A172 (cell line): ENCODE measurements at regions not wholly inside any gene's neighbourhood (a gene's known extent, or its start where the extent isn't known, plus 50 kb on each side); places are given as distances from the start of the nearest gene placed in this dataset.
A peak's percentile ranks its signal among the peaks of the same experiment; 100 is the strongest.

Experiments used
- DNase-seq: peaks from one replicate; pipeline ENCODE4 v3.0.0-alpha.2; 2015; ENCODE audit warnings: low spot score

DNA sequence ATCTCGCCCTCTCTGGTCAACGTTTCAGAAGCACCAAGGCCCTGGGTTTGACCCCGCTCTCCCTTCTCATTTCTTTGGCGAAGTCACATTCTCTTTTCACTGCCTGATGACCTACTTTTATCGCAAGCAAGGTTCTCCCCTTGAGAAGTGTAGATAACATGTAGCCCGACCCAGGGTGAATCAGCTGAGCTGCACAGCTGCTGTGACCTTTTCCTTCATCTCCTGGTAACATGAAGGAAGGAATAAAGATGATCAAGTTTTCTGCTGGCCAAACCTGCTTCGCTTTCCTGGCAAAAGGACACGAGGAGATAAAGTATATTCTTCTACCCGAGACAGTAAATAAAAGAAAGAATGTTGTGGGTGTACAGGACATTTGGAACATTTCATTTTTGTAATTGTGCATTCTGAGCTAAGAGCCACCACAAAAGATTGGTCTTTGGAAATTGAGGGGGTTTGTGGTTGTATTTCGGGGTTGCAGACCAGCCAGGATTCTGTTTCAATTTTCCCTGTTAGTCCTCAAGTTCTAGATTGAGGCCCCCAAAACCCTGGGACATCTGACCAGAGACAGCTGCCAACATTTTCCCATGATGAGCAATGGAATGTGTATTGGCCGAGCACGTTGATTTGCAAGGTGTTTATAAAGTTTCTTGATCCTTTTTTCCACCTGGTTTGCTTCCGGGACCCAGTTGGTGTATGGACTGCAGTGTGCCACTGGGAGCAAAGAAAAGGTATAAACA lies 155.1 kb upstream of the ZNF462 start:
- no peak for DNase-seq

DNA sequence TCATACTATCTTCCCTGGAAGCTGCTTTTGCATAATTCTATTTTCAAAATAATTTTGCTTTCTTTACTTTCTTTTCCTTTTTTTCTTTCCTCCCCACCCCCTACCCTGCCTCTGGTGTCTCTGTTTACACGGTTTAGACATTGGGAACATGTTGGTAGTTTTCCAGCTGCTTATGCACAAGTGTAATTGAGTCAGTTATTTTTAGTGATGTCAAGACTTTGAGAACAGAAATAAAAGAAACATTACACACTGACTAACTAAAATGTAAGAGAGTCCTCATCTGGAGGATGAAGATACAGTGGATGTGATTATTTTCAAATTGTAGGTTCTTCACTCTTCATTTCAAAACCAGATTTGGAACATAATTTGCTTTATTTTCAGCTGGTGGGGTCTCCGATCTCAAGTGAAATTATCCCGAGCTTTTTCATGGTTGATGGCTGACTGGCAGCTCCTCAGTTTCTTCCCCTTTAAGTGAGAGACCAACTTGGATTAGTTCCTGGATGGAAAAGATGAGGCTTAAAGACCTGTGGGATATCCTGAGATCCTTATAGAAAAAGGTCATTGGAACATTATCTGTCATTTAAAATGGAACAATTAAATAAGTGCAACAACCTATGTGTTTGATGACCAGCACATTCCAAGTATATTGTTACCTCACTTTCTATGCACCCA lies 154.4 kb upstream of the ZNF462 start:
- DNase-seq, result no peak

GRCh38 chr9:106712279-106712678 lies 150.7 kb upstream of the ZNF462 start:
- no peak for DNase-seq

GRCh38 chr9:106713206-106713605 lies 149.8 kb upstream of the ZNF462 start:
- no peak for DNase-seq

GRCh38 chr9:106716820-106717219 lies 146.1 kb upstream of the ZNF462 start:
- no peak for DNase-seq

GRCh38 chr9:106717686-106718085 lies 145.3 kb upstream of the ZNF462 start:
- DNase-seq, result peak; percentile 61

DNA sequence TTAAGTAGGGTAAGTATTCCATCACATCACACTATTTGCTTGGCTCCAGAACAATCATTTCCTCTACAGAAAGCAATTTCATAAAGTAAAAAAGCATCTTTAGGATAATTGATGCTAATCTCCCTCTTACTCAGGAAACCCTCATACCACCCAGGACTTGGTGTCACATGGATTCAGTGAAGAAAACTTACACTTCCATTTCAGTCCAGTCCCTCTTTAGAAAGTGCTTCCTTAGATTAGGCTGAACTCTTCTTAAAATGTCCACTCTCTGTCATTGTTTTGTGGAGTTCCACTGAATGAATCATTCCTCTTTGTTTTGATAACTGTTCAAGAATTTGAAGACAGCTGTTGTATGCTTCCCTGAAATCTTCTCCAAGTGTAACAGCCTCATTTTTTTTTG lies 144.0 kb upstream of the ZNF462 start:
- DNase-seq, result peak; percentile 35

DNA sequence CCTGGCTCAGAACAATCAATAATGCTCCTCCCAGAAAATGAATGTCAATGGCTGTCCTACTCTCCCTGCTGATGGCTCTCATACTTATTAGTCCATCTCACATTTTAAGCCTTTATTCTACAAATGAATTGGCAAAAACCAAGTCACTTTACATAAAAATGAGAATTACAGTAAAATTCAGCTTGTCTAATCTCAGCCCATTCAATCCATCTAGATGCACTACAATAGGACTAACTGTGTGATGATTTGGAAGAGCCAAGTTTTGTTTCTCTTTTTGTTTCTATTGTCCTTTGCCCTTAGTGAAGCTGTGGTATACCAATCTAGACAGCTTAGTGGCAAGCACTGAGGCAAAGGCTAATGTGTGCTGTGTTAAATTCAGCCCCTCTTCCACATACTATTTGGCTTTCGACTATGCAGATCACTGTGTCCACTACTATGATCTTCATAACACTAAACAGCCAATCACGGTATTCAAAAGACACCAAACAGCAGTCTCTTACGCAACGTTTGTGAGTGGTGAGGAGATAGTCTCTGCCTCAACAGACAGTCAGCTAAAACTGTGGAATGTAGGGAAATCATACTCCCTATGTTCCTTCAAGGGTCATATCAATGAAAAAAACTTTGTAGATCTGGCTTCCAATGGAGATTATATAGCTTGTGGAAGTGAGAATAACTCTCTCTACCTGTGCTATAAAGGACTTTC lies 140.8 kb upstream of the ZNF462 start:
- no peak for DNase-seq

DNA sequence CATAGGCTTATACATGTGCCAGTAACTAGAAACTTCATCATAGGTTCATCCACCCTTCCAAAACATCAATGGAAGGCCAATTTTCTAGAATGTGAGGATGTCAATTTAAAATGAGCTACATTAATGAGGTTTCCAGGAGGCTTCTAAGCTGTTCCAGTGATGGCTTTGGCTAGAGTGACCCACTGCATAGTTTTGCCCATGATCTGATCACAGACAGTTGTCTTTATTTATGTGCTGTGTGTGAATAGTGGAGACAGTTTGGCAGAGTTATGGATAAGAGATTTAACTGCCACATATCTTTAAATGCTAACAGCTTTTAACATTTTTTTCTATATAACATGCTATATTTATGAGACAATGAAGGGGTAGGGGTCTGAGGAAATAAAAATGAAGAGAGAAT lies 139.0 kb upstream of the ZNF462 start:
- no peak for DNase-seq

DNA sequence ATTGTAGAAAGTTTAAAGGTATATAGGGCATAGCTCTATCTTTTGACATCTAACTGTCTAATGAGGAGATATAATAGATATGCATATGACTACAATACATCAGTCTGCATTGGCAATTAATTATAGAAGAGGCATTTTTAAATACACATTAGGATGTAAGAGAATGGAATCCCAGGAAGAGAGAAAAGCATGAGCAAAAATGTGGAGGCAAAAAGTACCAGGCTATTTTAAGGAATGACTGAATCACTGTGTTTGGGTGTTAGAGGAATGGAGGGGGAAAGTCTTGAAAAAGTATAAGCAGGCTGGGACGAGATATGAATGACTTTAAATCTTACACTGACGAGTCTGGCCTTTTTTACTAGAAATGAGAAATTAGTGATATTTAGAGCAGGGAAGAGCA lies 138.4 kb upstream of the ZNF462 start:
- no peak for DNase-seq

DNA sequence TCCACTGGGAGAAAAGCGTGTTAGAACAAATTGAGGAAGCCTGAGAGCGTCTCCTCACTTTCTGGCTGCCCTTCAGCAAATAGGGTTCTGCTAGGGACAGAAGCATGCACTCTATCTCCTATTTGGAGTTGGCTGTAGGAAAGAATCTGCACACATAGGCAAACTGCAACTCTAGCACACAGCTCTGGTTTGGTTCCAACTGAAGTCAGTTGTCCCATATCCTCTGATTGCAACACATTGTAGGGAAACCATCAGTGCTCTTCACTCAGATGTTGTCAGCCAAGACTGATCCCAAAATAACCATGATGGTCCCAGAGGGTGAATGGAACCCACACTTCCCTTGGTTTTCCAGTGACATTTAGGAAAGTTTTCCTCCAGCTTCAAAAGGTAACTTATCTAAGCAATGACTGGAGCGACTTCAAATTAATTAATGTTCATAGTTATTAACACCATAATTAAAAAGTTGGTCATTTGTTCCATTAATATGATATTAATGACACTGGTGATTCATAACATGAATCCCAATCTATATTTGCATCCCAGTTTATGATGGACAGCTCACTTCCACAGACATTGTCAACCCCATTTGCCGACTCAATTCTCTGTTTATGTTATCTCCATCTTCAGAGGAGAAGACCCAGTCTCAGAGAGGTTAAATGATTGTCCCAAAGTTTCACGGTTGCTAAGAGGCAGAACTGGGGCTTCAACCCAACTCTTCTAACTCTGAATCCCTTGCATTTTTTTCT lies 136.7 kb upstream of the ZNF462 start:
- DNase-seq, result no peak

GRCh38 chr9:106727969-106728368 lies 135.0 kb upstream of the ZNF462 start:
- DNase-seq, result no peak

DNA sequence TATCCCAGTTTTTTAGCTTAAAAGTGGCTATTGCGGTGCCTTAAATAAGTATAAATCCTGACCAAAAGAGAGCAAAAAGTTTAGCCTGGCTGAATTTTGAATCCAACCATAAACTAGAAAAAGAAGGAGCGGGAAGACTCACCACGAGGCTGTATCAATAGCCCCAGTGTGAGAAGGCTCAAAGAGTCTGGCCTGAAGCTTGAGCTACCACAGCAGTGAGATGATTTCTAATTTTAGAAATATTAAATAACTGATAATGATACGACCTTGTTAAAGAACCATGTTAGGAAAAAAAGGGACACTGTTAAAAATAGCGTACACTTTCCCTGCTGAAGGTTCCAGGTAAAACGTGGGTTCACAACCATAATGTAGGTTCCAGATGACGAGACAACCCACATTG lies 134.1 kb upstream of the ZNF462 start:
- no peak for DNase-seq

GRCh38 chr9:106731910-106732309 lies 131.1 kb upstream of the ZNF462 start:
- DNase-seq, result no peak

DNA sequence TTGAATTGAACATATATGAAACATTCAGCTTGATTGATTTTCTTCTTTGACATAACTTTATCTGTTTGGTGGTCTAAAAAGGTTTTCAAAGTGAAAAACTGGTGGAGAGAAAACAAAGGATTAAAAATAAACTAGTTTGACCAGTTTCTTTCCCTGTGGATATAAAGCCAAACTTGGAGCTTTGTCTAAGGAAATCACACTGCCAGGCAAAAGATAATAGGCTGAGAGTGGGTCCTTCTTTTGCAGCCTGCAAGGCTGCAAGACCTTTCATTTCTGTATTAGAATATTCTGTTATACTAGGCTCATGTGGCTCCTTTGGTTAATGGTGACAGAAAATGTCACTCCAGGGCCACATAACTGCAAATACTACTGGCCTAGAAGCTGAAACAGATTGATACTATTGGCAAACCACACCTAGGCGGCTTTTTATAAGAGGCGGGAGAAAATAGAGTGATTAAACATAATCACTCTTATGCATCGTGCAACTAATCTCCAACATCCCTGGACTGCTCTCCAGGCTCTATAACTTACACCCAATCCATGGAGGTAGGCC lies 129.1 kb upstream of the ZNF462 start:
- no peak for DNase-seq

DNA sequence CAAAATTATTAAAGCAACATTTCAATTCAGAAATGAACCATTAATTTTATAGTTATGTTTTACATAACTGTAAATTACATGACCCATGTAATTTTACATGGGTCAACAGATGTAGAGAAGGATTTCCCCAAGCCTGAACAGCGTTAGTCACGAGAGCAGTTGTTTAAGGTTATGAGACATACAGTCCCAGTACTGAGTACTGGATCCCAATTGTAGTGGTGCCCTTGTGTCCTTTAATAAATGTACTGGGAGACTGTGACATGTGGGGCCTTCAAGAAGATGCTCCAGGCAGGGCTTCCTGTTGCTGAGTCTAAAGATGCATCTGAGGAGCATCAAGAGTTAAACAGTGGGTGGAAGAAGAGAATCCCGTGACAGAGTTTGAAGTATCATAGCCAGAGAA lies 125.5 kb upstream of the ZNF462 start:
- DNase-seq, result no peak

DNA sequence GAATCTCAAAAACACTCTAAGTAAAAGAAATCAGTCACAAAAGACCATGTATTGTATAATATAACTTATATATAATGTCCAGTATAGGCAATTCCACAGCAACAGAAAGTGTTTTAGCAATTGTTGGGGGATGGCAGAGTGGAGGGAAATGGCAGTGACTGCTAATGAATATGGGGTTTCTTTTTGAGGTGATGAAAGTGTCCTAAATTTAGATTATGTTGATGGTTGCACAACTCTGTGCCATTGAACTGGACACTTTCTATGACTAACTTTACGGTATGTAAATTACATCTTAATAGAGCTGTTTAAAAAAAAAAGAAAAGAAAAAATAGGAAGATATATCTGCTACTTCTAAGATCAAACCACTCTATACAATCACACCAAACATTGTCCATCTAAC lies 124.9 kb upstream of the ZNF462 start:
- no peak for DNase-seq

GRCh38 chr9:106745457-106745856 lies 117.5 kb upstream of the ZNF462 start:
- no peak for DNase-seq

- DNase-seq, result no peak
Observed at GRCh38 chr9:106745876-106746275, 117.1 kb upstream of the ZNF462 start.

GRCh38 chr9:106751681-106752080 lies 111.3 kb upstream of the ZNF462 start:
- no peak for DNase-seq

- DNase-seq, result peak; percentile 71
Observed at GRCh38 chr9:106752581-106752980, 110.4 kb upstream of the ZNF462 start.

GRCh38 chr9:106753155-106753671 lies 109.8 kb upstream of the ZNF462 start:
- peak; percentile 57 for DNase-seq
